Stomach (tissue), 8 donors: ENCODE measurements at regions not wholly inside any gene's neighbourhood (a gene's known extent, or its start where the extent isn't known, plus 50 kb on each side); places are given as distances from the start of the nearest gene placed in this dataset.

Source experiments
- DNase-seq, 2 donors: peaks; one replicate each; pipeline versions ENCODE4 v3.0.0 to v3.0.0-alpha.2; 2013 to 2019
- H3K27ac ChIP-seq, 5 donors: fragments of 200-600 bp in 4 of 5; sonication (generic) in 4 of 5; one replicate each; pipeline ENCODE4 v1.5.1; 2013 to 2019; ENCODE audit warnings: mild to moderate bottlenecking in 1 of 5, moderate library complexity in 1 of 5
- H3K27me3 ChIP-seq, 3 donors: fragments of 200-600 bp; sonication (generic); one replicate each; pipeline ENCODE4 v1.5.1; 2017 to 2019; ENCODE audit warnings: mixed run types in 1 of 3
- H3K36me3 ChIP-seq, 4 donors: fragments of 200-600 bp; sonication (generic); 1 replicate in 3 of 4; 2 replicates in 1 of 4; pipeline ENCODE4 v1.5.1; 2016 to 2019
- H3K4me1 ChIP-seq, 4 donors: fragments of 200-600 bp; sonication (generic); one replicate each; pipeline ENCODE4 v1.5.1; 2016 to 2019
- H3K4me3 ChIP-seq, 4 donors: fragments of 200-600 bp; sonication (generic) in 3 of 4; one replicate each; pipeline ENCODE4 v1.5.1; 2016 to 2019; ENCODE audit warnings: mild to moderate bottlenecking in 1 of 4
- H3K9me3 ChIP-seq, 4 donors: fragments of 200-600 bp; sonication (generic); one replicate each; pipeline ENCODE4 v1.5.1; 2016 to 2019
- EP300 ChIP-seq: sonication (generic); formaldehyde crosslinking; IDR thresholded peaks from one replicate; pipeline ENCODE4 v1.6.1; 2017; ENCODE audit warnings: antibody characterized with exemption
- POLR2A ChIP-seq, 4 donors: fragments of 450-650 bp; IDR thresholded peaks; one replicate each; pipeline ENCODE4 v1.6.1; 2016; ENCODE audit warnings: antibody characterized with exemption in 4 of 4, control low read depth in 2 of 4, mild to moderate bottlenecking in 1 of 4, moderate library complexity in 1 of 4
- POLR2AphosphoS5 ChIP-seq, 3 donors: sonication (generic); formaldehyde crosslinking; IDR thresholded peaks; one replicate each; pipeline ENCODE4 v1.6.1; 2016; ENCODE audit warnings: antibody characterized with exemption in 3 of 3
- WGBS, 5 donors: extraction: QIAGEN DNeasy Blood & Tissue Kit in 3 of 5; methylation state at CpG; one replicate each; pipeline versions ENCODE4 v1.1.5 to v1.1.7; 2013 to 2018; 5-methylcytosine and 5-hydroxymethylcytosine counted together
- intact Hi-C: fragments of 100-400 bp; cut with DNase I; formaldehyde crosslinking; loops from one replicate; pipeline ENCODE4 v1.15.1; 2023; ENCODE audit warnings: low total_unique reads
- TF ChIP-seq, protein P1 (sequence below), 7 experiments: fragments of 450-650 bp in 4 of 7; fragments of 200-600 bp in 3 of 7; sonication (generic) in 3 of 7; IDR thresholded peaks; one replicate each; pipeline ENCODE4 v1.5.1; 2016 to 2019; ENCODE audit warnings: antibody characterized with exemption in 7 of 7, control low read depth in 2 of 7, mild to moderate bottlenecking in 1 of 7
- donor health status: healthy with polysubstance abuse.
- donor health status: Bipolar disorder and iron deficiency.
- donor health status: healthy.

- TF ChIP-seq, protein P1, sequence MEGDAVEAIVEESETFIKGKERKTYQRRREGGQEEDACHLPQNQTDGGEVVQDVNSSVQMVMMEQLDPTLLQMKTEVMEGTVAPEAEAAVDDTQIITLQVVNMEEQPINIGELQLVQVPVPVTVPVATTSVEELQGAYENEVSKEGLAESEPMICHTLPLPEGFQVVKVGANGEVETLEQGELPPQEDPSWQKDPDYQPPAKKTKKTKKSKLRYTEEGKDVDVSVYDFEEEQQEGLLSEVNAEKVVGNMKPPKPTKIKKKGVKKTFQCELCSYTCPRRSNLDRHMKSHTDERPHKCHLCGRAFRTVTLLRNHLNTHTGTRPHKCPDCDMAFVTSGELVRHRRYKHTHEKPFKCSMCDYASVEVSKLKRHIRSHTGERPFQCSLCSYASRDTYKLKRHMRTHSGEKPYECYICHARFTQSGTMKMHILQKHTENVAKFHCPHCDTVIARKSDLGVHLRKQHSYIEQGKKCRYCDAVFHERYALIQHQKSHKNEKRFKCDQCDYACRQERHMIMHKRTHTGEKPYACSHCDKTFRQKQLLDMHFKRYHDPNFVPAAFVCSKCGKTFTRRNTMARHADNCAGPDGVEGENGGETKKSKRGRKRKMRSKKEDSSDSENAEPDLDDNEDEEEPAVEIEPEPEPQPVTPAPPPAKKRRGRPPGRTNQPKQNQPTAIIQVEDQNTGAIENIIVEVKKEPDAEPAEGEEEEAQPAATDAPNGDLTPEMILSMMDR (IDR thresholded peaks at IDR 0.05) = no peak
- no peak for TF ChIP-seq EP300
- TF ChIP-seq POLR2A (IDR thresholded peaks at IDR 0.05) = no peak
- no peak for TF ChIP-seq POLR2AphosphoS5 (IDR thresholded peaks at IDR 0.05)
- Histone ChIP-seq H3K36me3 (no peaks in the 10 kb centered on the region), H3K4me3 (no peak overlapping the region), H3K9me3 (no peaks in the 10 kb centered on the region), H3K4me1 (no peaks in the 10 kb centered on the region), H3K27ac (no peak overlapping the region), H3K27me3 (no peaks in the 10 kb centered on the region)
- WGBS, 5 donors = 67 to 77% (median 71%) methylated on average over 2 of the region's 2 CpGs
- intact Hi-C loops = no loop called here
- DNase-seq = no peak
Observed at GRCh38 chr2:13770279-13770678, 862.2 kb upstream of the LRATD1 start.

GRCh38 chr2:13779996-13780395, 852.5 kb upstream of the LRATD1 start:
- intact Hi-C loops = no loop called here
- DNase-seq = no peak
- 13 to 38% (median 25%) methylated on average over 1 of the region's 1 CpG for WGBS, 5 donors

DNA sequence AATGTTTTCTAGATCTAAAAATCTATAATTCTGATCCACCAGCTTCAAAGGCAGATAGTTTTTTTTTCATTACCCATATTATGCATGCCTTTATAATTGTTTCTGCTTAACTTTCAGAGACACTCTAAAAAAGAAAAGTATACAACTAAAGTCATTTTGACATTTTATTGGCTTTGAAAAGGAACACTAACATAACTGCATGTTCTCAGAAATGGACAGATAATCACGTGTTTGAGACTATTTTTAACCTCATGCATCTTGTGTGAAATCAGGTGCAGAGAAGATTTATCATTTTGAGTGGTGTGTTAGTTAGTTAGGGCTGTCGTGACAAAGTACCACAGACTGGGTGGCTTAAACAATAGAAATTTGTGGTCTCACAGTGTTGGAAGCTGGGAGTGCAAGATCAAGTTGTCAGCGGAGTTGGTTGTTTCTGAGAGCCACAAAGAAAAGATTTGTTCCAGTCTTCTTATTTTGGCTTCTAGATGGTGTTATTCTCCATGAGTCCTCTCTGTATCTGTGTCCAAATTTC, 841.4 kb upstream of the LRATD1 start:
- H3K27me3 ChIP-seq = no peaks in the 10 kb centered on the region
- no peak for DNase-seq
- TF ChIP-seq POLR2AphosphoS5 (IDR thresholded peaks at IDR 0.05) = peak in 1 of 3 donors; percentile 15
- TF ChIP-seq, protein P1 (IDR thresholded peaks at IDR 0.05) = no peak
- no peaks in the 10 kb centered on the region for H3K4me1 ChIP-seq
- H3K4me3 ChIP-seq = no peak overlapping the region
- H3K27ac ChIP-seq = no peak overlapping the region
- no peaks in the 10 kb centered on the region for H3K36me3 ChIP-seq
- intact Hi-C loops = no loop called here
- H3K9me3 ChIP-seq = no peaks in the 10 kb centered on the region
- WGBS, 5 donors = 40 to 54% (median 52%) methylated on average over 3 of the region's 3 CpGs

More at GRCh38 chr2:13779996-13780395, 852.5 kb upstream of the LRATD1 start:
- Histone ChIP-seq H3K4me3 (no peak overlapping the region), H3K9me3 (peaks cover 0 to 11% (median 3%) of the 10 kb centered on the region in 4 donors), H3K27me3 (no peaks in the 10 kb centered on the region), H3K4me1 (no peaks in the 10 kb centered on the region), H3K27ac (no peak overlapping the region), H3K36me3 (no peaks in the 10 kb centered on the region)
- TF ChIP-seq, protein P1 (IDR thresholded peaks at IDR 0.05) = no peak
- no peak for TF ChIP-seq POLR2AphosphoS5 (IDR thresholded peaks at IDR 0.05)

DNA sequence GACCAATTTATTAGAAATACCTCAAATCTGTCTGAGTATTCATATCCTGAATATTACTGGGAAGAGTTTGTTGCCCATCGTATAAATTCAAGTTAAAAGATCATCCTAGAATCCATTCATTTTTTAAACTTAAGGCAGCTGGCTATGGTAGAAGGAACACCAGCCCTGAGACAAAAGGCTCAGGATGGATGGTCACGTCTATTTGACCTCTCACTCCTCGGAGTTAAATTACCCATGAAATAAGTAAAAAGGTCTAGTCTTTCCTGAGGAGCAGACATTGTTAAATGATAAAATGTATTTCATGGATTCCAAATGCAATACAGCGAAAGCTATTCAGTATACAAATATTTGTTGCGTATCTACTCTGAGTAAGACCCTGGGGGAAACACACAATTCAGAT, 826.0 kb upstream of the LRATD1 start:
- Histone ChIP-seq H3K27ac (no peak overlapping the region), H3K36me3 (no peaks in the 10 kb centered on the region), H3K4me1 (no peaks in the 10 kb centered on the region), H3K9me3 (no peaks in the 10 kb centered on the region), H3K27me3 (no peaks in the 10 kb centered on the region), H3K4me3 (no peak overlapping the region)
- DNase-seq = no peak
- intact Hi-C loops = no loop called here
- no peak for TF ChIP-seq POLR2A (IDR thresholded peaks at IDR 0.05)
- TF ChIP-seq, protein P1 (IDR thresholded peaks at IDR 0.05) = no peak
- no peak for TF ChIP-seq EP300
- no peak for TF ChIP-seq POLR2AphosphoS5 (IDR thresholded peaks at IDR 0.05)
- 78 to 94% (median 92%) methylated on average over 5 of the region's 5 CpGs for WGBS, 5 donors
